Peyer's patch (tissue), 4 donors: ENCODE measurements at regions not wholly inside any gene's neighbourhood (a gene's known extent, or its start where the extent isn't known, plus 50 kb on each side); places are given as distances from the start of the nearest gene placed in this dataset.
"Not testable (repeated sequence)": the region's sequence is repeated elsewhere in the genome, so short reads cannot be mapped to it uniquely, and the experiment has no call there.

Source experiments
- DNase-seq, 3 donors: peaks; one replicate each; pipeline ENCODE4 v3.0.0-alpha.2; 2017 to 2019
- H3K27ac ChIP-seq, 4 donors: fragments of 200-600 bp; sonication (generic); one replicate each; pipeline ENCODE4 v1.5.1; 2016 to 2019
- H3K27me3 ChIP-seq, 2 donors: fragments of 200-600 bp; sonication (generic); one replicate each; pipeline ENCODE4 v1.5.1; 2019
- H3K36me3 ChIP-seq, 3 donors: fragments of 200-600 bp; sonication (generic); one replicate each; pipeline ENCODE4 v1.5.1; 2016 to 2019
- H3K4me1 ChIP-seq, 4 donors: fragments of 200-600 bp; sonication (generic); one replicate each; pipeline ENCODE4 v1.5.1; 2016 to 2019
- H3K4me3 ChIP-seq, 4 donors: fragments of 200-600 bp; sonication (generic); 1 replicate in 3 of 4; 2 replicates in 1 of 4; pipeline ENCODE4 v1.5.1; 2016 to 2019; ENCODE audit warnings: mild to moderate bottlenecking in 1 of 4
- H3K9me3 ChIP-seq, 4 donors: fragments of 200-600 bp; sonication (generic); one replicate each; pipeline ENCODE4 v1.5.1; 2016 to 2019; ENCODE audit warnings: mild to moderate bottlenecking in 1 of 4

- not testable (repeated sequence) for H3K4me3 ChIP-seq, H3K27me3 ChIP-seq, H3K36me3 ChIP-seq, DNase-seq, H3K27ac ChIP-seq, H3K9me3 ChIP-seq, H3K4me1 ChIP-seq
These were observed 265.5 kb downstream of the POTEB3 start for GRCh38 chr15:21174761-21175160.

- H3K27me3 ChIP-seq, H3K27ac ChIP-seq, H3K4me1 ChIP-seq, H3K4me3 ChIP-seq, H3K36me3 ChIP-seq, DNase-seq, H3K9me3 ChIP-seq: not testable (repeated sequence)
These were observed 285.3 kb upstream of the POTEB2 start for GRCh38 chr15:21151203-21151966.

- DNase-seq, H3K27ac ChIP-seq, H3K9me3 ChIP-seq, H3K36me3 ChIP-seq, H3K4me3 ChIP-seq, H3K4me1 ChIP-seq, H3K27me3 ChIP-seq: not testable (repeated sequence)
These were observed 282.0 kb upstream of the POTEB2 start for GRCh38 chr15:21148136-21148535.

GRCh38 chr15:21133893-21134292 lies 267.8 kb upstream of the POTEB2 start:
- H3K27me3 ChIP-seq, H3K4me1 ChIP-seq, H3K27ac ChIP-seq, H3K4me3 ChIP-seq, H3K36me3 ChIP-seq, DNase-seq, H3K9me3 ChIP-seq: not testable (repeated sequence)

- H3K4me1 ChIP-seq, H3K27ac ChIP-seq, H3K9me3 ChIP-seq, H3K27me3 ChIP-seq, H3K4me3 ChIP-seq, H3K36me3 ChIP-seq: not testable (repeated sequence)
- DNase-seq = peak; percentile 12 to 44 (median 21)
These were observed 246.3 kb upstream of the POTEB2 start for GRCh38 chr15:21112271-21113053.

- not testable (repeated sequence) for H3K4me1 ChIP-seq, H3K27me3 ChIP-seq, H3K27ac ChIP-seq, H3K36me3 ChIP-seq, H3K9me3 ChIP-seq, H3K4me3 ChIP-seq
- DNase-seq = peak; percentile 17 to 53 (median 41)
These were observed 245.7 kb upstream of the POTEB2 start for GRCh38 chr15:21111861-21112260.

GRCh38 chr15:21111172-21111571 lies 245.1 kb upstream of the POTEB2 start:
- H3K4me3 ChIP-seq, H3K4me1 ChIP-seq, H3K36me3 ChIP-seq, H3K27ac ChIP-seq, H3K27me3 ChIP-seq, H3K9me3 ChIP-seq, DNase-seq: not testable (repeated sequence)

GRCh38 chr15:21110187-21110804 lies 244.2 kb upstream of the POTEB2 start:
- H3K36me3 ChIP-seq, H3K4me3 ChIP-seq, H3K4me1 ChIP-seq, H3K9me3 ChIP-seq, H3K27ac ChIP-seq, H3K27me3 ChIP-seq: not testable (repeated sequence)
- DNase-seq = peak in 2 of 3 donors; percentile 20 to 57

GRCh38 chr15:21108384-21108783 lies 242.3 kb upstream of the POTEB2 start:
- not testable (repeated sequence) for DNase-seq, H3K27me3 ChIP-seq, H3K27ac ChIP-seq, H3K36me3 ChIP-seq, H3K4me3 ChIP-seq, H3K9me3 ChIP-seq, H3K4me1 ChIP-seq

- H3K9me3 ChIP-seq, DNase-seq, H3K27me3 ChIP-seq, H3K36me3 ChIP-seq, H3K27ac ChIP-seq, H3K4me1 ChIP-seq, H3K4me3 ChIP-seq: not testable (repeated sequence)
These were observed 241.6 kb upstream of the POTEB2 start for GRCh38 chr15:21107399-21108381.

GRCh38 chr15:21096599-21096998 lies 230.5 kb upstream of the POTEB2 start:
- H3K4me3 ChIP-seq, H3K9me3 ChIP-seq, H3K36me3 ChIP-seq, H3K27ac ChIP-seq, DNase-seq, H3K4me1 ChIP-seq, H3K27me3 ChIP-seq: not testable (repeated sequence)

GRCh38 chr15:21079544-21079943 lies 213.4 kb upstream of the POTEB2 start:
- H3K4me1 ChIP-seq, DNase-seq, H3K4me3 ChIP-seq, H3K9me3 ChIP-seq, H3K27ac ChIP-seq, H3K27me3 ChIP-seq, H3K36me3 ChIP-seq: not testable (repeated sequence)

- not testable (repeated sequence) for H3K9me3 ChIP-seq, H3K4me1 ChIP-seq, H3K27ac ChIP-seq
These were observed 202.8 kb upstream of the POTEB2 start for GRCh38 chr15:21068917-21069316.

GRCh38 chr15:21063512-21063911 lies 197.4 kb upstream of the POTEB2 start:
- not testable (repeated sequence) for H3K27ac ChIP-seq, H3K36me3 ChIP-seq, H3K27me3 ChIP-seq, H3K9me3 ChIP-seq, DNase-seq, H3K4me3 ChIP-seq, H3K4me1 ChIP-seq

More at GRCh38 chr15:21068917-21069316, 202.8 kb upstream of the POTEB2 start:
- DNase-seq, H3K36me3 ChIP-seq, H3K4me3 ChIP-seq, H3K27me3 ChIP-seq: not testable (repeated sequence)
